ENCODE measurements at regions not wholly inside any gene's neighbourhood (a gene's known extent, or its start where the extent isn't known, plus 50 kb on each side); places are given as distances from the start of the nearest gene placed in this dataset.

GRCh38 chr1:186513526-186513925, 52.6 kb upstream of the PDC start (continued):
- TF ChIP-seq GABPB1 (CRISPR knock-in tag; IDR thresholded peaks at IDR 0.05) (no peak), E2F4 (CRISPR knock-in tag; IDR thresholded peaks at IDR 0.05; ENCODE audit: borderline replicate concordance, low read depth) (no peak)
- TF ChIP-seq, protein P1, sequence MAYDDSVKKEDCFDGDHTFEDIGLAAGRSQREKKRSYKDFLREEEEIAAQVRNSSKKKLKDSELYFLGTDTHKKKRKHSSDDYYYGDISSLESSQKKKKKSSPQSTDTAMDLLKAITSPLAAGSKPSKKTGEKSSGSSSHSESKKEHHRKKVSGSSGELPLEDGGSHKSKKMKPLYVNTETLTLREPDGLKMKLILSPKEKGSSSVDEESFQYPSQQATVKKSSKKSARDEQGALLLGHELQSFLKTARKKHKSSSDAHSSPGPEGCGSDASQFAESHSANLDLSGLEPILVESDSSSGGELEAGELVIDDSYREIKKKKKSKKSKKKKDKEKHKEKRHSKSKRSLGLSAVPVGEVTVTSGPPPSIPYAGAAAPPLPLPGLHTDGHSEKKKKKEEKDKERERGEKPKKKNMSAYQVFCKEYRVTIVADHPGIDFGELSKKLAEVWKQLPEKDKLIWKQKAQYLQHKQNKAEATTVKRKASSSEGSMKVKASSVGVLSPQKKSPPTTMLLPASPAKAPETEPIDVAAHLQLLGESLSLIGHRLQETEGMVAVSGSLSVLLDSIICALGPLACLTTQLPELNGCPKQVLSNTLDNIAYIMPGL (CRISPR knock-in tag; IDR thresholded peaks at IDR 0.05), result no peak

DNA sequence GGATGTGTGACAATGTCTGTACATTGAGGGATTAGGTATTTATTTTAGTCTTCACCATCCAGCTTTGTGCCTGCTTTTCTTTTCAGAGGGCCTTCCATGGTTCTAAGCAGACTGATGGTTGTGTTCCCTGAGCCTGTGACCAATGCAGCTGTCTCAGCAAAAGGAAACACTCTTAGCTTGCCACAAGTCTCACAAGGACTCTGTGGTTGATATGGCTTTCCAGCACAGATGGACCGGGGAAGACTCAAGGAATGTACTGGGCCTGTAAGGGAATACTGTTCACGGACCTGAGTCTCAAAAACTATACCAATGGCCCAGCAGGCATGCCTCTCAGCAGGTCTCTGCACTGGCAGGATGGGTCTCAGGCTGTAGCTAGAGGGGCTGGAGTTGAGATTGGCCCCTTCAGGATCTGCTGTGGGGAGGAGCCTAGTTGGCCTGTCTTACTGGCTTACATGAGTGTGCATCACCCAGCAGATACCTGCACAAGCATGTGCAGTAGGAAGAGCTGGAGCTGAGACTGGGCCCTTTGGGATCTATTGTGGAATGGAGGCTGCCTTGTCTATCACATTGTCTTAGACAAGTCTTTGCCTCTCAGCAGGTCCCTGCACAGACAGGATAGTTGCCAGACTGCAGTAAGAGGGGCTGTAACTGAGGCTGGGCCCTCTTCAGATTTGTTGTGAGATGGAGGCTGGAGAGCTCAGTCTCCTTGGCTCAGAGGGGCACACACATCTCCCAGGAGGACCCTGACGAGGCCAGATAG, 52.0 kb upstream of the PDC start:
- POLR2A ChIA-PET, result no interaction called here
- Mint-ChIP-seq H3K27me3 (ENCODE audit: low read depth) (no peaks in the 10 kb centered on the region), H3K4me3 (no peak overlapping the region), H3K9me3 (no peaks in the 10 kb centered on the region), H3K36me3 (no peaks in the 10 kb centered on the region), H3K27ac (no peak overlapping the region), H3K4me1 (peaks cover 14% of the 10 kb centered on the region)
- TF ChIP-seq FOXP1 (CRISPR knock-in tag; IDR thresholded peaks at IDR 0.05; ENCODE audit: borderline replicate concordance), result no peak
- no peak for TF ChIP-seq STAT6 (CRISPR knock-in tag; conservative IDR thresholded peaks at IDR 0.05; ENCODE audit: low read depth)
- no peak for TF ChIP-seq NR1H2 (CRISPR knock-in tag; IDR thresholded peaks at IDR 0.05)
- TF ChIP-seq GABPB1 (CRISPR knock-in tag; IDR thresholded peaks at IDR 0.05), result no peak
- no peak for TF ChIP-seq E2F4 (CRISPR knock-in tag; IDR thresholded peaks at IDR 0.05; ENCODE audit: borderline replicate concordance, low read depth)
- no peak for TF ChIP-seq ZNF416 (CRISPR knock-in tag; IDR thresholded peaks at IDR 0.05)
- no peak for TF ChIP-seq CREM (CRISPR knock-in tag; IDR thresholded peaks at IDR 0.05)
- no peak for TF ChIP-seq NR2C2 (CRISPR knock-in tag; IDR thresholded peaks at IDR 0.05)
- no peak for TF ChIP-seq ZNF396 (CRISPR knock-in tag; IDR thresholded peaks at IDR 0.05; ENCODE audit: borderline replicate concordance)
- TF ChIP-seq MAX (CRISPR knock-in tag; IDR thresholded peaks at IDR 0.05), result no peak
- no peak for ATAC-seq
- CTCF ChIA-PET, result interaction anchor here (3.8 kb wide), 1 partner anchor 30 kb away, joined by 11 read pairs; no protein-coding TSS in a partner anchor
- no peak for DNase-seq (ENCODE audit: low spot score)

GRCh38 chr1:186511761-186512637, 51.1 kb upstream of the PDC start:
- no peak overlapping the region for H3K27ac Mint-ChIP-seq
- peak; percentile 65 for ATAC-seq

More at GRCh38 chr1:186511761-186512637, 51.1 kb upstream of the PDC start:
- H3K36me3 Mint-ChIP-seq, result peaks cover under 1% of the 10 kb centered on the region
- CTCF ChIA-PET, result interaction anchor here (3.8 kb wide), 1 partner anchor 29 kb away, joined by 11 read pairs; no protein-coding TSS in a partner anchor
- no peak for TF ChIP-seq MXD4 (CRISPR knock-in tag; IDR thresholded peaks at IDR 0.05; ENCODE audit: borderline replicate concordance)
- TF ChIP-seq, protein P2, sequence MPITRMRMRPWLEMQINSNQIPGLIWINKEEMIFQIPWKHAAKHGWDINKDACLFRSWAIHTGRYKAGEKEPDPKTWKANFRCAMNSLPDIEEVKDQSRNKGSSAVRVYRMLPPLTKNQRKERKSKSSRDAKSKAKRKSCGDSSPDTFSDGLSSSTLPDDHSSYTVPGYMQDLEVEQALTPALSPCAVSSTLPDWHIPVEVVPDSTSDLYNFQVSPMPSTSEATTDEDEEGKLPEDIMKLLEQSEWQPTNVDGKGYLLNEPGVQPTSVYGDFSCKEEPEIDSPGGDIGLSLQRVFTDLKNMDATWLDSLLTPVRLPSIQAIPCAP (CRISPR knock-in tag; IDR thresholded peaks at IDR 0.05), result no peak
- TF ChIP-seq MYBL2 (CRISPR knock-in tag; IDR thresholded peaks at IDR 0.05), result no peak
- TF ChIP-seq JUN (CRISPR knock-in tag; IDR thresholded peaks at IDR 0.05), result no peak
- no peak for DNase-seq (ENCODE audit: low spot score)
- H3K4me3 Mint-ChIP-seq, result no peak overlapping the region
- no peaks in the 10 kb centered on the region for H3K27me3 Mint-ChIP-seq (ENCODE audit: low read depth)
- peaks cover under 1% of the 10 kb centered on the region for H3K9me3 Mint-ChIP-seq
- POLR2A ChIA-PET, result no interaction called here
- peaks cover 14% of the 10 kb centered on the region for H3K4me1 Mint-ChIP-seq
